ENCODE measurements at regions not wholly inside any gene's neighbourhood (a gene's known extent, or its start where the extent isn't known, plus 50 kb on each side); places are given as distances from the start of the nearest gene placed in this dataset.

- no peaks in the 10 kb centered on the region for H3K79me1 ChIP-seq (ENCODE audit: low read depth in 1 of 2, low read length in 2 of 2)
- no peak overlapping the region for H3K14ac ChIP-seq (replicated peaks; ENCODE audit: low read depth, low read length)
- ChIA-PET CTCF (no interaction called here), POLR2A (ENCODE audit: unreplicated experiment) (no interaction called here)
- H2BK120ac ChIP-seq (ENCODE audit: low read depth, low read length) = no peak overlapping the region
- no peak overlapping the region for H3K4me3 ChIP-seq (ENCODE audit: insufficient read depth, low read depth, low read length)
- no peak overlapping the region for H4K91ac ChIP-seq (ENCODE audit: insufficient read depth, low read depth, low read length)
- no peak overlapping the region for H2AFZ ChIP-seq (replicated peaks; ENCODE audit: low read length, poor library complexity)
- H4K5ac ChIP-seq (ENCODE audit: low read depth, low read length) = no peak overlapping the region
- H3K56ac ChIP-seq (ENCODE audit: extremely low read depth, insufficient read depth, low read length) = no peak overlapping the region
- WGBS, 2 experiments (ENCODE audit: extremely low coverage in 2 of 2, insufficient read length in 1 of 2) = 67% methylated on average over 3 of the region's 4 CpGs; no CpG with 5 or more reads in 1 of the 2 experiments
- no peak overlapping the region for H2AK9ac ChIP-seq (replicated peaks; ENCODE audit: low read depth, low read length, poor library complexity)
- no peak overlapping the region for H4K8ac ChIP-seq (ENCODE audit: low read depth in 2 of 2, low read length in 2 of 2)
- H3K23ac ChIP-seq (ENCODE audit: low read depth, low read length) = no peak overlapping the region
- no peak for DNase-seq
- H3K4ac ChIP-seq (ENCODE audit: low read depth, low read length) = no peak overlapping the region
- H3K9me1 ChIP-seq (ENCODE audit: insufficient read depth, low read length) = no peaks in the 10 kb centered on the region
- no peaks in the 10 kb centered on the region for H3K36me3 ChIP-seq (ENCODE audit: control insufficient read depth, insufficient read depth, low read length)
- no peaks in the 10 kb centered on the region for H4K20me1 ChIP-seq (ENCODE audit: insufficient read depth, low read length)
- H3K18ac ChIP-seq (ENCODE audit: low read depth, low read length) = no peak overlapping the region
- no peak overlapping the region for H3K27ac ChIP-seq (ENCODE audit: insufficient read depth, low read length)
- H2AK5ac ChIP-seq (ENCODE audit: low read depth, low read length) = no peak overlapping the region
- no peak overlapping the region for H2BK15ac ChIP-seq (ENCODE audit: low read depth, low read length)
- intact Hi-C loops (cut with micrococcal nuclease) (no loop called here), in situ Hi-C loops (cut with MboI; ENCODE audit: low sequenced_read_pairs) (no loop called here), dilution Hi-C loops (cut with HindIII; ENCODE audit: low sequenced_read_pairs, unreplicated experiment) (no loop called here)
- no peak for ATAC-seq (ENCODE audit: low read depth)
- H3K27me3 ChIP-seq (ENCODE audit: control insufficient read depth, insufficient read depth, low read length) = no peaks in the 10 kb centered on the region
- peaks cover 4% of the 10 kb centered on the region; the same call in 1 of the 2 replicates for H3K9me3 ChIP-seq (ENCODE audit: control insufficient read depth, insufficient read depth, low read length)
- H3K4me2 ChIP-seq (ENCODE audit: low read depth, low read length) = no peak overlapping the region
- H2BK20ac ChIP-seq (ENCODE audit: low read depth, low read length) = no peak overlapping the region
- BruUV-seq (replicated peaks) = no TSS peak
- H2BK5ac ChIP-seq (ENCODE audit: low read depth, low read length, poor library complexity, severe bottlenecking) = no peak overlapping the region
- no peak for TF ChIP-seq POLR2A (IDR thresholded peaks at IDR 0.05; ENCODE audit: low read depth, low read length)
- no peak for TF ChIP-seq CTCF (conservative IDR thresholded peaks at IDR 0.05; ENCODE audit: low read depth, low read length)
- TF ChIP-seq USF2 (IDR thresholded peaks at IDR 0.05; ENCODE audit: low read depth, low read length) = no peak
- no peak for TF ChIP-seq MAZ (IDR thresholded peaks at IDR 0.05; ENCODE audit: borderline replicate concordance, low read depth, low read length)
- TF ChIP-seq RCOR1 (IDR thresholded peaks at IDR 0.05; ENCODE audit: insufficient replicate concordance, low read length) = no peak
- no peak for TF ChIP-seq CEBPB (IDR thresholded peaks at IDR 0.05; ENCODE audit: low read depth, low read length)
- no peak for TF ChIP-seq ELK1 (IDR thresholded peaks at IDR 0.05; ENCODE audit: borderline replicate concordance, low read depth, low read length)
- TF ChIP-seq FOS (IDR thresholded peaks at IDR 0.05; ENCODE audit: low read depth, low read length) = no peak
- no peak for TF ChIP-seq MXI1 (IDR thresholded peaks at IDR 0.05; ENCODE audit: borderline replicate concordance, low read depth, low read length)
- TF ChIP-seq SMC3 (IDR thresholded peaks at IDR 0.05; ENCODE audit: low read depth, low read length) = no peak
- TF ChIP-seq CHD1 (IDR thresholded peaks at IDR 0.05; ENCODE audit: low read depth, low read length) = no peak
- no peak for TF ChIP-seq MAFK (IDR thresholded peaks at IDR 0.05; ENCODE audit: low read depth, low read length)
- no peak for TF ChIP-seq NFE2L2 (IDR thresholded peaks at IDR 0.05; ENCODE audit: low read depth, low read length)
- TF ChIP-seq BHLHE40 (IDR thresholded peaks at IDR 0.05; ENCODE audit: low read depth, low read length) = no peak
- no peak for TF ChIP-seq RFX5 (IDR thresholded peaks at IDR 0.05; ENCODE audit: low read depth, low read length)
- no peak for TF ChIP-seq RAD21 (IDR thresholded peaks at IDR 0.05; ENCODE audit: low read length)
- H3K9ac ChIP-seq (ENCODE audit: low read depth, low read length) = no peak overlapping the region
- no peaks in the 10 kb centered on the region for H3K4me1 ChIP-seq (ENCODE audit: control insufficient read depth, insufficient read depth, low read length)
Observed at GRCh38 chr4:11271263-11271662, 157.4 kb downstream of the HS3ST1 start.

Measured in IMR-90 (cell line).